Gastrocnemius medialis (tissue), 4 donors: ENCODE measurements at regions not wholly inside any gene's neighbourhood (a gene's known extent, or its start where the extent isn't known, plus 50 kb on each side); places are given as distances from the start of the nearest gene placed in this dataset.

Experiments
- ATAC-seq, 2 donors: fragments of 150-250 bp; one replicate each; pipeline ENCODE4 v1.9.1; 2016
- DNase-seq, 2 donors: peaks; one replicate each; pipeline ENCODE4 v3.0.0-alpha.2; 2019
- H3K27ac ChIP-seq, 4 donors: fragments of 200-600 bp; sonication (generic); 1 replicate in 1 of 4; 2 replicates in 3 of 4; pipeline ENCODE4 v1.5.1; 2016 to 2018; ENCODE audit warnings: mild to moderate bottlenecking in 2 of 4, moderate library complexity in 1 of 4
- H3K27me3 ChIP-seq, 3 donors: fragments of 200-600 bp; sonication (generic) in 2 of 3; 1 replicate in 1 of 3; 2 replicates in 2 of 3; pipeline versions ENCODE4 v1.5.1 to v1.6.0; 2016 to 2019; ENCODE audit warnings: mild to moderate bottlenecking in 1 of 3, moderate library complexity in 1 of 3
- H3K36me3 ChIP-seq, 2 donors: fragments of 200-600 bp; sonication (generic) in 1 of 2; one replicate each; pipeline ENCODE4 v1.5.1; 2017 to 2018
- H3K4me1 ChIP-seq, 2 donors: fragments of 200-600 bp; sonication (generic) in 1 of 2; one replicate each; pipeline ENCODE4 v1.5.1; 2016 to 2017; ENCODE audit warnings: mild to moderate bottlenecking in 2 of 2
- H3K4me3 ChIP-seq, 4 donors: fragments of 200-600 bp; sonication (generic) in 3 of 4; 1 replicate in 1 of 4; 2 replicates in 3 of 4; pipeline ENCODE4 v1.5.1; 2016 to 2019; ENCODE audit warnings: mild to moderate bottlenecking in 2 of 4
- H3K9me3 ChIP-seq, 3 donors: fragments of 200-600 bp; sonication (generic) in 2 of 3; 1 replicate in 1 of 3; 2 replicates in 2 of 3; pipeline ENCODE4 v1.5.1; 2016 to 2019
- CTCF ChIP-seq, 5 experiments: fragments of 450-650 bp in 3 of 5; fragments of 200-600 bp in 2 of 5; sonication (generic) in 2 of 5; IDR thresholded peaks in 4 of 5; conservative IDR thresholded peaks in 1 of 5; 1 replicate in 4 of 5; 2 replicates in 1 of 5; pipeline ENCODE4 v1.5.1; 2016 to 2019; ENCODE audit warnings: antibody characterized with exemption in 5 of 5, mild to moderate bottlenecking in 3 of 5, moderate library complexity in 3 of 5
- POLR2A ChIP-seq, 2 donors: fragments of 450-650 bp; IDR thresholded peaks; one replicate each; pipeline ENCODE4 v1.6.1; 2017; ENCODE audit warnings: antibody characterized with exemption in 2 of 2, mild to moderate bottlenecking in 2 of 2, moderate library complexity in 2 of 2
- in situ Hi-C, 4 donors: fragments of 200-750 bp; cut with MboI; loops; one replicate each; pipeline versions ENCODE4 v1.15.0 to v1.8.0; 2017; ENCODE audit warnings: low sequenced_read_pairs in 4 of 4
- intact Hi-C: fragments of 100-400 bp; cut with DNase I; formaldehyde crosslinking; loops from one replicate; pipeline ENCODE4 v1.15.1; 2023; ENCODE audit warnings: low total_unique reads

- TF ChIP-seq CTCF (IDR thresholded peaks at IDR 0.05 in 4 of 5, conservative IDR thresholded peaks at IDR 0.05 in 1 of 5) (no peak), POLR2A (IDR thresholded peaks at IDR 0.05) (no peak)
- in situ Hi-C loops, result no loop called here
These were observed 84.4 kb downstream of the OR5AK2 start for GRCh38 chr11:57073128-57073527.

GRCh38 chr11:57081356-57081755 is 92.6 kb downstream of the OR5AK2 start:
- Histone ChIP-seq H3K27me3 (no peaks in the 10 kb centered on the region), H3K36me3 (no peaks in the 10 kb centered on the region), H3K27ac (no peak overlapping the region), H3K4me3 (no peak overlapping the region), H3K4me1 (no peaks in the 10 kb centered on the region), H3K9me3 (no peaks in the 10 kb centered on the region)
- in situ Hi-C loops, result no loop called here
- ATAC-seq (no peak), DNase-seq (no peak)
- TF ChIP-seq POLR2A (IDR thresholded peaks at IDR 0.05) (no peak), CTCF (IDR thresholded peaks at IDR 0.05 in 4 of 5, conservative IDR thresholded peaks at IDR 0.05 in 1 of 5) (no peak)
- intact Hi-C loops, result no loop called here

More at GRCh38 chr11:57073128-57073527, 84.4 kb downstream of the OR5AK2 start:
- no peak overlapping the region for H3K27ac ChIP-seq
- no peaks in the 10 kb centered on the region for H3K27me3 ChIP-seq
- no peaks in the 10 kb centered on the region for H3K9me3 ChIP-seq
- no peak overlapping the region for H3K4me3 ChIP-seq
- no peak for ATAC-seq
- no peaks in the 10 kb centered on the region for H3K36me3 ChIP-seq
- no peaks in the 10 kb centered on the region for H3K4me1 ChIP-seq
- intact Hi-C loops, result no loop called here
- DNase-seq, result no peak

- Histone ChIP-seq H3K4me1 (no peaks in the 10 kb centered on the region), H3K36me3 (no peaks in the 10 kb centered on the region), H3K4me3 (no peak overlapping the region), H3K27ac (no peak overlapping the region), H3K27me3 (no peaks in the 10 kb centered on the region), H3K9me3 (no peaks in the 10 kb centered on the region)
- in situ Hi-C loops (no loop called here), intact Hi-C loops (no loop called here)
- ATAC-seq (no peak), DNase-seq (no peak)
- no peak for TF ChIP-seq CTCF (IDR thresholded peaks at IDR 0.05 in 4 of 5, conservative IDR thresholded peaks at IDR 0.05 in 1 of 5)
- no peak for TF ChIP-seq POLR2A (IDR thresholded peaks at IDR 0.05)
These were observed 93.4 kb downstream of the OR5AK2 start for GRCh38 chr11:57082125-57082524.

GRCh38 chr11:57083641-57084385 is 95.1 kb downstream of the OR5AK2 start:
- no peak for ATAC-seq
- no peak for TF ChIP-seq CTCF (IDR thresholded peaks at IDR 0.05 in 4 of 5, conservative IDR thresholded peaks at IDR 0.05 in 1 of 5)
- TF ChIP-seq POLR2A (IDR thresholded peaks at IDR 0.05), result no peak
- intact Hi-C loops, result no loop called here

GRCh38 chr11:57085611-57086010 is 96.1 kb upstream of the LRRC55 start:
- DNase-seq, result no peak
- ATAC-seq, result no peak
- Histone ChIP-seq H3K4me1 (no peaks in the 10 kb centered on the region), H3K27me3 (no peaks in the 10 kb centered on the region), H3K4me3 (no peak overlapping the region), H3K36me3 (no peaks in the 10 kb centered on the region), H3K9me3 (no peaks in the 10 kb centered on the region), H3K27ac (no peak overlapping the region)
- intact Hi-C loops (no loop called here), in situ Hi-C loops (no loop called here)
- TF ChIP-seq CTCF (IDR thresholded peaks at IDR 0.05 in 4 of 5, conservative IDR thresholded peaks at IDR 0.05 in 1 of 5) (no peak), POLR2A (IDR thresholded peaks at IDR 0.05) (no peak)

More at GRCh38 chr11:57083641-57084385, 95.1 kb downstream of the OR5AK2 start:
- Histone ChIP-seq H3K36me3 (no peaks in the 10 kb centered on the region), H3K9me3 (no peaks in the 10 kb centered on the region), H3K27me3 (no peaks in the 10 kb centered on the region), H3K27ac (no peak overlapping the region), H3K4me3 (no peak overlapping the region), H3K4me1 (no peaks in the 10 kb centered on the region)
- in situ Hi-C loops, result no loop called here
- no peak for DNase-seq
